Hematopoietic multipotent progenitor cell treated with erythropoietin and hydrocortisone succinate and interleukin-3 and kit ligand, for 8 days (in vitro differentiated cells): ENCODE measurements at regions not wholly inside any gene's neighbourhood (a gene's known extent, or its start where the extent isn't known, plus 50 kb on each side); places are given as distances from the start of the nearest gene placed in this dataset.
"Not testable (repeated sequence)": the region's sequence is repeated elsewhere in the genome, so short reads cannot be mapped to it uniquely, and the experiment has no call there.

Experiments used
- DNase-seq: peaks from one replicate; pipeline ENCODE4 v3.0.0-alpha.2; 2015

DNA sequence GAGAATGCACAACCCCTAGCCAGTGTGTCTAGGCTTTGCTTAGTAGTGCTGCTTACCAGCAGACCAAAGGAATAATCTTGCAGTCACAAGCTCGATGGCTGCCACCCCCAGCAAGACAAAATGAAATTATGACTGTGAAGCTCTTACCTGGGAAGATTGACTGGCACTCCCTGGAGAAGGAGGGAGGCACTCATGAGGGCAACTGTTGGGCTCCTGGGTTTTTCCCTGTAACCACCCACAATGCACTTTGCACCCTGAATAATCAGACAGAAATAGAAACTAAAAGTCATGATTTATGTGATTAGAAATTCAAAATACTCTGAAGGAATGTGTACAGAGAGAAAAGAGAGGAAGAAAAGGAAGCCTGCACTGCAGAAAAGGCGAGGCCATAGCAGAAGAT, 144.3 kb upstream of the DGKB start:
- no peak for DNase-seq

GRCh38 chr7:15043931-15044330, 141.4 kb upstream of the DGKB start:
- DNase-seq, result peak; percentile 74

DNA sequence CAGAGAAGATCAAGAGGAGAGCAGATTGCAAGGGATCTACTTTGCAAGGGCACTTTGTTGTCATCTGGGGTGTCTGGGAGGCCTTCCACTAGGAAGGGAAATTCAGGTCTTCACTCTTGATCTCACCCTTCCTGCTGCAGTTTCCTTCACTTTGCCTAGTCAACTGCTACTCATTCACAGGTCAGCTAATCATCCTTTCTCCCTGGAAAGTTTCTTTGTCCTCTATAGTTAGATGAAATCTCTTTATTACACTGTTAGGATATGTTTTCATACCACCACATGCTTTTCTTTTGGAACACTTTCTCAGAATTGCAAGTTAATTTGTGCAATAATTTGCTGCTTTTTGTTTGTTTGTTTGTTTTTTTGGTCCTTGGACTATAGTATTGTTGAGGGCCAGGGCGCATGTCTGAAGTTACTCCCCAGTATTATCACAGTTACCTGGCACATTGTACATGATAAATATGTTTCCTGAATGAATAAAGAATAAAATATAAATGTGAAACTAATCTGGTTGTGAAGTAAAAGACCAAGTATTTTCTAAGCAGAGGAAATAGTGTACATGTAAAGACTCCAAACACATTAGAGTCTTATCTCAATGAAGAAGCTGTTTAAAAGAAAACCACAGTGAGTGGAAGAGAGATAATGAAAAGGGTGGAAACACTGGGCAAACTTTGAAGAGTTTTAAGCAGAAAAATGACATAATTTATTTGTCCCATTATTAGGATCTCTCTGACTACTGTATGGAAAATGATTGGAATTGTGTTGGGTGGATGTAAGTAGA, 139.9 kb upstream of the DGKB start:
- DNase-seq, result peak; percentile 90

- no peak for DNase-seq
Measured at GRCh38 chr7:15041226-15041625, 138.7 kb upstream of the DGKB start.

- no peak for DNase-seq
Measured at GRCh38 chr7:15035814-15036213, 133.3 kb upstream of the DGKB start.

DNA sequence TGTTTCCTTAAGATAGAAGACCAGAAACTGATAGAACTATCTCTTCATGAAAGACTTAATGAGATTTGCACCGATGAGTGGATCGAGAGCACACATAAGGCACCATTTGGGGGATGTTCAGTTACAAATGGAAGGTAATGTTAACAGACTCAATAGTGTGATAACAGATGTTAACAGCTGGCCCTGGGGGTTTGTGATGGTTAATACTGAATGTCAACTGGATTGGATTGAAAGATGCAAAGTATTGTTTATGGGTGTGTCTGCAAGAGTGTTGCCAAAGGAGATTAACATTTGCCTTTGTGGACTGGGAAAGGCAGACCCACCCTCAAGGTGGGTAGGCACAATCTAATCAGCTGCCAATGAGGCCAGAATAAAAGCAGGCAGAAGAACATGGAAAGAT, 130.5 kb upstream of the DGKB start:
- peak; percentile 69 for DNase-seq

DNA sequence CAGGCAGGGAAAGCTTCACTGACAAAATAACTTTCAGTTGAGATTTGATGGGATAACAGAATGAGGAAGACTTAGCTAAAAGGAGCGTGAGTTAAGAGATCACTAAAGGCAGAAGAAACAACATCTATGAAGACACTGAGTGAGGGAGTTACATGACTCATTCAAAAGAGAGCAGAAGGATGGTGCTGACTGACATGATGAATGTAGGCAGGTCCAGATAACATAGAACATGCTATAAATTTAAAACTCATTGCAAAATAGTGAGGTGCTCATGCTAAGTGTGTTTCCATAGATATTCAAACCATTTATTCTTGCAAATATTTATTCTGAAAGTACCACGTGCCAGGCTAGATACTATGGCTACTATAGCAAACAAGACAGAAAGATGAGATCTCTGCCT, 116.4 kb upstream of the DGKB start:
- DNase-seq, result no peak

DNA sequence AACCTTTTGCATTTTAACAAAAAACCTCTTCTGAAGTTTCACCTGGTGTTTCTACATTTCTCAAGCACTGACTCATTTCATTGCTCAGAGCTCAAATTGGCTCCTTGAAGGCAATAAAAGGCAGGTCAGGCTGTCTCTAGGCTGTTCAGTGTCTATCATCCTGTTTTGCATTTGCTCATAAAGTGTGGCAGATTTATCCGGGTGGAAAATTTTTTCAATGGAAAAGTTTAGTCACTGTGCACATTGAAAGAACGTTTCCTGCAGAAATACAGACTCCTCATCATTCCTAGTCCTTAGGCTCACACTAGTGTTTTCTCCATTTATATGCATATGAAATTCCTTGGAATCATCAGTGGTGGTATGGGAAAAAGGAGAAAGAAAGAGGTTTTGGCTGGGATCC, 114.2 kb upstream of the DGKB start:
- no peak for DNase-seq

DNA sequence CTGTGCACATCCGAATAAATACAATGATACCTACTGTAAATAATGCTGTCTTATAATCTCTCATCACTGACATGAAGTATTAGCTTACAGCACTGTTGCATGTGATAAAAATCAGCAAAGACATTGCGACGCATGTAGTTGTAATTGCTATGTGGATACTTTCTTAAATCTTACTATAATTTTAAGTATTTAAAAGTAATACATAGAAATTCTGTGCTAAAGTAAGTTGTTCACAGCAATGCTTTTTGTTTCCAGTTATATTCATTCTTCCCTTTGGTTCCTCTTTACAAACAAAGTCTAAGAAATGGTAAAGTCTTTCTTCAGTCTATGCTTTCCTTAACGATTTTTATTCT, 113.7 kb upstream of the DGKB start:
- DNase-seq, result no peak

DNA sequence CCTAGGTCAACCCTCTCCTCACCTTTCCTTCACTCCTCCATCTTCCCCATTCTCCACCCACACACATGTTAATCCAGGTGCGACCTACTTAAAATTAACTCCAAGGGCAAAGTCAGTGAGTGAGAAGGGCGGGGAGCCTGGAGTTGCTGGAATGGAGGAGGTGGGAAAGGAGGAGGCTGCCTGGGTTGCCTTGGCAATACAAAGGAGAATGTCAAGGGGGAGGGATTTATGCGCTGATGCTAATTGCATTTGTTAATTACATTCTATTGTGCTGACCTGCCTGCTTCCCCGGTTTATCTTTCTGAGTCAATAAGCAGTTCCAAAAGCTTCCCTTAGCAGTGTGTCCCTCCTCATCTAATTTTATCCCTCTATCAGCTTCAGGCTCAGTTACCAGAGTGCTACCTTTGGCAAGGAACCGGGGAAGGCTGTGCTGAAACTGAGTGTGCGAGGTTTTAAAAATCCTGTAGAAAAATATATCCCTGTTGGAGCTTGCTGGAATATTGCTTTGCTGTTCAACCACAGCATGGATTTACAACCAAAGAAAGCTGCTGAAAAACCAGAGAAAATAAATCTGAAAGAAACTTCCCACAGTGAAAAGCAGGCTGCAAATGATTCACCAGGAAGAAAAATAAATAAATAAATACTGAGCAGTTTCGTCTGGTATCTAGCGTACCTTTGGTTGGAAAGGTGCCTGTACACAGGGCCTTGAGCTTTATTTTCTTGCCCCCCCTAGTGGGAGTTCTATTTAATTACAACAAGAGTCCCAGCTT, 113.2 kb upstream of the DGKB start:
- peak; percentile 77 for DNase-seq

DNA sequence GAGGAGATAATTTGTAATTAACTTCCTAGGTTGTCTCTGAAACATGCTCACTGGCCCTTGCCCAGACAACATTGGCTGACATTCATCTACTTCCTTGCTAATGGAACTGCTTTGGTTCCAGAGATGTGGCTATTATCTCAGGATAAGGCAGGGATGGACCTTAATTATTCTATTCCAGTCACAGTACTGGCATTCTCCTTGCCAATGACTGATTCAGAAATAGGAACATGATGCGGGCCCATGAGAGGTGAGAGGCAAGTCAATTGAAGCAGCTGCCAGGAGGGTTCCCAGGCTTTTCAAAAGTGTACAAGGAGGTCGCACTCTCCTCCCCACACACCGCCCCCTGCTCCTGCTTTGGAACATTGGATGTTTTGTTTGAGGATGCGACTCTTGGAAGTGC, 109.6 kb upstream of the DGKB start:
- DNase-seq, result no peak

GRCh38 chr7:15011289-15011688, 108.7 kb upstream of the DGKB start:
- no peak for DNase-seq

- peak; percentile 47 for DNase-seq
Measured at GRCh38 chr7:15007507-15007906, 105.0 kb upstream of the DGKB start.

GRCh38 chr7:15005672-15006071, 103.1 kb upstream of the DGKB start:
- DNase-seq, result no peak

- no peak for DNase-seq
Measured at GRCh38 chr7:15000157-15000556, 97.6 kb upstream of the DGKB start.

GRCh38 chr7:14999331-14999730, 96.8 kb upstream of the DGKB start:
- DNase-seq, result no peak

DNA sequence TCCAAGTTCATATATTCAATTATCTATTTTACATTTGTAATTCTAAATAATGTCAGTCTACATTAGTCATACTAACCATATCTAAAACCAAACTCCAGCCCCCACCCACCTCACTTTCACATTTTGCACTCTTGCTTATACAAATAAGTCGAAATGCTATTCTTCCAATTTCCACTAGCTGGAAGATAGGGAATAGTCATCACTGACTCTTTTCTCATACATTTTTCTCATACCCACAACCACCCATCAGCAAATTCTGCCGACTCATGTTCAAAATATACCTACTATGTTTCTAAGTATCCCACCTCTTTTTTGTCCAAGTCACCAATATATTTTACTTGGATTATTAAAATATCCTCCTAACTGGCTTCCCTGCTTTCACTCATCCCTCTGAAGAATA, 93.2 kb upstream of the DGKB start:
- no peak for DNase-seq

DNA sequence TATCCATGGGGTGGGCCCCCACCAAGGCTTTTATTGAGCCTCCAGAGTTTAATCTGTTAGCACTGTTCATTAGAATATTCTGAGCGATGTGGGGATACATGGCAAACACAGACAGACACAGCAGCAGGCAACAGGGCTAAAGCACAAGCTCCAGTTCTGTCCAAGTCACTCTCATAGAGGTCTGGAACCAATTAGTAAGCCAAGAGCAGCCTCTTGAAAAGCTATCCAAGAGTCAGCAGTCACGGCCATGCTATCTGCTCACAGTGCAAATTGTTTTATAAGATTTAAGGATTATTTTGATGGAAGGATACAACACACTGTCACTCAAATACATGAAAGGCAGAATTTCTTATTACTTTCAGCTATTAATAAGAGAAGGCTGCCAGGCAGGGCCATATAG, 86.4 kb upstream of the DGKB start:
- no peak for DNase-seq

- no peak for DNase-seq
Measured at GRCh38 chr7:14978687-14979086, 76.1 kb upstream of the DGKB start.

DNA sequence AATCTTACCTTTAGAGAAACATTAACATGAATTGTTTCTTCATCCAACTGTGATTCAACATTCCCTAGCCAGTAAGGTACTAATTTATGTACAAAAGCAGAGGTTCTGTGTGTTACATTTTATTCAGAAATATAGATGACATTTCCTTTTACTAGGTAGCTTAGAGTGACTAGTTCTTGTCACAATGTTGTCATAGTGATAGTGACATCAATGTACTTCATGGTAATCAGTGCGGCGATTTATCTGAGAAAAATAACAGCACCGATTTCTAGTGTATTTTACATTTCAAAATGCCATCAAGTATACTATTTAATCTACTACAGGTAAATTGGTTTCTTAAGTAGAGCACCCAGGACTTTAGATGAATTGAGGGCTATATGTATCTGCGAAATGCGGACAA, 72.1 kb upstream of the DGKB start:
- DNase-seq, result no peak

DNA sequence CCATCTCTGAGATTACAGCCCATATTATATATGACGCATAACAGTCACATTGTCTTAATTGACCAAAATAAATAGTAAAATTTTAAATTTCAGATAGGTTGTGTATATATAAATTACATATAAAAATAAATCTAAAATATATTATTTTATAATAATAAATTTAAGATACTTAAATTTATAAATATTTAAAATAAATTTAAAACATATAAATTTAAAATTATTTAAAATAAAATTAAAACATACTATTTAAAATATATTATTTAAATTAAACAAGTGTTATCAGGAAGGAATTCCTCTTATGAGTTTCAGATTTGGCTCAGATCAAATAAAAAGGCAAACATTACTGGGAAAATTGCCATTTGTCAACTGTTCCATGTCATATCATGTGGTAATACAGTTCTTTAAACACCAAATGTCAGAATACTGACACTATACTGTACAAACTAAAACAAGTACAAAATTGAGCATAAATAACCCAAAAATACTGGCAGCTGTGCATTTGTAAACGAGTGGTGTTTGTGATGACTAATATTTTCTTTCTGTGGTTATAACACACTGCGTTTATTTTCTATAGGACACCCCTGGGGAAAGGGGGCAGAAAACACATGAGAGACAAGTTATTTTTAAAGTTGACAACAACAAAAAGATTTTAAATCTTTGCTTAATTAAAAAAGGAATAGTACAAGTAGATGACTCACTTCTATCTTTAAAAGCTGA, 71.3 kb upstream of the DGKB start:
- no peak for DNase-seq

GRCh38 chr7:14971678-14972077, 69.1 kb upstream of the DGKB start:
- not testable (repeated sequence) for DNase-seq

DNA sequence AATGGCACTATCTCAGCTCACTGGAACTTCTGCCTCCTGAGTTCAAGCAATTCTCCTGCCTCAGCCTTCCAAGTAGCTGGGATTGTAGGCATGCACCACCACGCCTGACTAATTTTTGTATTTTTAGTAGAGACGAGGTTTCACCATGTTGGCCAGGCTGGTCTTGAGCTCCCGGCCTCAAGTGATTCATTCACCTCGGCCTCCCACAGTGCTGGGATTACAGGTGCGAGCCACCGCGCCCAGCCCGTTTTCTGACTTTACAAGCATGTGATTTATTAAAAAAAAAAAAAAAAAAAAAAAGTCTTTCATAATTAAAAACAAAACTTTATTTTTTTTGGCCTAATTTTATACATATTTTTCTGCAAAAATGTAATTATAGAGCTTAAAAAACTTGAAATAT, 64.8 kb upstream of the DGKB start:
- DNase-seq, result not testable (repeated sequence)

DNA sequence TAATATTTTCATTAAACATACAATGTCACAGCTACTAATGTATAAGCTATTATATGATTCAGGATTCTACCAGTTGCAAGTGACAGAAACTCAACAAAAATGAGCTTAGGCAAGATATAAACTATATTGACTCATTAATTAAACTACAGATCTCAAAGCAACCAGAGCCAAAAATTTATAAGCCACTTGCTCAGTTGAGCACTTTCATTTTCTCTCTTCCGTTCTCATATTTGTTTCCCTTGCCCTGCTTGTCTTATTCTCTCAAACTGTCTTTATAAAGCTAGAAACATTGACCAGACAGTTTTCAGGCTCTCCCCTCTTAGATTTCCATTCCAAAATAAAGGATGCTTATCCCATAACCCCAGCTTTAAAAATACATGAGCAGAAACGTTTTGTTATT, 60.2 kb upstream of the DGKB start:
- DNase-seq, result no peak
